Right lobe of liver (tissue), 4 donors: ENCODE measurements at regions not wholly inside any gene's neighbourhood (a gene's known extent, or its start where the extent isn't known, plus 50 kb on each side); places are given as distances from the start of the nearest gene placed in this dataset.

Experiments used
- POLR2A ChIP-seq: fragments of 450-650 bp; IDR thresholded peaks from one replicate; pipeline ENCODE4 v1.6.1; 2017; ENCODE audit warnings: antibody characterized with exemption, mild to moderate bottlenecking
- TF ChIP-seq, protein P1 (sequence below), 4 donors: fragments of 200-600 bp in 3 of 4; fragments of 450-650 bp in 1 of 4; IDR thresholded peaks; one replicate each; pipeline versions ENCODE4 v1.5.1 to v1.8.0; 2016 to 2022; ENCODE audit warnings: antibody characterized with exemption in 4 of 4, mild to moderate bottlenecking in 2 of 4
- donor health status: DM: no; HTN: no; CAD: no.
- donor health status: DM: no; HTN: no; CAD: no.
- donor health status: DM: no; HTN: yes; CAD: no.

DNA sequence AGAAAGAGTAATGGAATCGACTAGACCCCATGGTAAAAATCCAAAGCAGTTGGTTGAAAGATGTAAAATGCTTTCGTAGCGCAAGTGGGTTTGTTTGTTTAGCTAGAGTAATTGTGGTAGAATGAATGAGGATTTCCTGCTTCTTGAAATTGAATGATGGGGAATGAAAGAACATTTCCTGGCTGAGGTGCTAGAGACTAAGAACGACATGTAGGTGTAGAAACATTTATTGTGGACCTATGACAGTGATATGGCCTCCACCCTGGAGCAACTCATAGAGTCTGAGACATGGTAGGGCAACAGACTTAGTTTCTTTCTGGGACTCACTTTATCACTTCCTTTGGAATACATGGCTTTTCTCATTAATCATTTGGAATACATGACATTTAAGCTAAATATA, 467.6 kb upstream of the CFAP20DC start:
- TF ChIP-seq, protein P1, sequence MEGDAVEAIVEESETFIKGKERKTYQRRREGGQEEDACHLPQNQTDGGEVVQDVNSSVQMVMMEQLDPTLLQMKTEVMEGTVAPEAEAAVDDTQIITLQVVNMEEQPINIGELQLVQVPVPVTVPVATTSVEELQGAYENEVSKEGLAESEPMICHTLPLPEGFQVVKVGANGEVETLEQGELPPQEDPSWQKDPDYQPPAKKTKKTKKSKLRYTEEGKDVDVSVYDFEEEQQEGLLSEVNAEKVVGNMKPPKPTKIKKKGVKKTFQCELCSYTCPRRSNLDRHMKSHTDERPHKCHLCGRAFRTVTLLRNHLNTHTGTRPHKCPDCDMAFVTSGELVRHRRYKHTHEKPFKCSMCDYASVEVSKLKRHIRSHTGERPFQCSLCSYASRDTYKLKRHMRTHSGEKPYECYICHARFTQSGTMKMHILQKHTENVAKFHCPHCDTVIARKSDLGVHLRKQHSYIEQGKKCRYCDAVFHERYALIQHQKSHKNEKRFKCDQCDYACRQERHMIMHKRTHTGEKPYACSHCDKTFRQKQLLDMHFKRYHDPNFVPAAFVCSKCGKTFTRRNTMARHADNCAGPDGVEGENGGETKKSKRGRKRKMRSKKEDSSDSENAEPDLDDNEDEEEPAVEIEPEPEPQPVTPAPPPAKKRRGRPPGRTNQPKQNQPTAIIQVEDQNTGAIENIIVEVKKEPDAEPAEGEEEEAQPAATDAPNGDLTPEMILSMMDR (IDR thresholded peaks at IDR 0.05): no peak
- no peak for TF ChIP-seq POLR2A
